ENCODE measurements at regions not wholly inside any gene's neighbourhood (a gene's known extent, or its start where the extent isn't known, plus 50 kb on each side); places are given as distances from the start of the nearest gene placed in this dataset.

GRCh38 chrX:33416273-33416805 lies 205.0 kb upstream of the DMD start:
- H3K27me3 ChIP-seq, result no peaks in the 10 kb centered on the region
- TF ChIP-seq CTCF (IDR thresholded peaks at IDR 0.05) (no peak), POLR2A (IDR thresholded peaks at IDR 0.05) (no peak)
- H3K27ac ChIP-seq, result no peak overlapping the region
- DNase-seq (no peak), ATAC-seq (no peak)
- H3K4me1 ChIP-seq, result no peaks in the 10 kb centered on the region
- 17% methylated on average over 3 of the region's 3 CpGs for WGBS (ENCODE audit: insufficient coverage, low coverage, low lambda C conversion rate, missing lambda C conversion rate)
- H3K36me3 ChIP-seq, result no peaks in the 10 kb centered on the region
- H3K9me3 ChIP-seq, result no peaks in the 10 kb centered on the region
- intact Hi-C loops (cut with DNase I), result no loop called here
- H3K4me3 ChIP-seq, result no peak overlapping the region

- Histone ChIP-seq H3K4me1 (no peaks in the 10 kb centered on the region), H3K27ac (no peak overlapping the region)
Observed at GRCh38 chrX:33415459-33415858, 204.1 kb upstream of the DMD start.

DNA sequence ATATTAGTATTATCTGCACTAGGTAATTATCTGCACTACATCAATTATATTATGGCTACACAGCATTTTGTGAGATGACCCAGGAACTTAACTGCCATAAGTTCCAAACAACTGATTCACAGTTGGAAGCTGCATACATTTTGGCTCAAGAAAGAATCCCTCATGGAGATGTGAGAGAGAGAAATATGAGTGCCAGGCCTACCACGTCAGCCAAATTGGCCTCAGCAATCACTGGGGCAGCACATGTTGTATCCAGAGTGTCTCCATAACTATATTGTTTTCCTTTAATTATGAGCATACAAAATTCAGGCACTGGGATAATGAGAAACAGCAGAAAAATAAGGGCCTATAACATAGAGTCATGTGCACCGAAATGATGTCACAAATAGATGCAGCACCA lies 174.2 kb upstream of the DMD start:
- ATAC-seq (no peak), DNase-seq (no peak)
- WGBS (ENCODE audit: insufficient coverage, low coverage, low lambda C conversion rate, missing lambda C conversion rate), result 48% methylated on average over 2 of the region's 2 CpGs
- Histone ChIP-seq H3K27ac (no peak overlapping the region), H3K36me3 (no peaks in the 10 kb centered on the region), H3K27me3 (no peaks in the 10 kb centered on the region), H3K4me3 (no peak overlapping the region), H3K4me1 (no peaks in the 10 kb centered on the region), H3K9me3 (no peaks in the 10 kb centered on the region)
- TF ChIP-seq POLR2A (IDR thresholded peaks at IDR 0.05), result no peak
- no peak for TF ChIP-seq CTCF (IDR thresholded peaks at IDR 0.05)
- intact Hi-C loops (cut with DNase I), result no loop called here

More at GRCh38 chrX:33415459-33415858, 204.1 kb upstream of the DMD start:
- ATAC-seq (no peak), DNase-seq (no peak)
- intact Hi-C loops (cut with DNase I), result no loop called here
- 42% methylated on average over 5 of the region's 6 CpGs for WGBS (ENCODE audit: insufficient coverage, low coverage, low lambda C conversion rate, missing lambda C conversion rate)
- Histone ChIP-seq H3K4me3 (no peak overlapping the region), H3K36me3 (no peaks in the 10 kb centered on the region), H3K9me3 (no peaks in the 10 kb centered on the region), H3K27me3 (no peaks in the 10 kb centered on the region)
- no peak for TF ChIP-seq CTCF (IDR thresholded peaks at IDR 0.05)

- ATAC-seq (no peak), DNase-seq (no peak)
- H3K9me3 ChIP-seq, result no peaks in the 10 kb centered on the region
- TF ChIP-seq POLR2A (IDR thresholded peaks at IDR 0.05) (no peak), CTCF (IDR thresholded peaks at IDR 0.05) (no peak)
- no peaks in the 10 kb centered on the region for H3K4me1 ChIP-seq
- H3K36me3 ChIP-seq, result no peaks in the 10 kb centered on the region
- H3K27me3 ChIP-seq, result no peaks in the 10 kb centered on the region
- H3K4me3 ChIP-seq, result no peak overlapping the region
- intact Hi-C loops (cut with DNase I), result no loop called here
- no peak overlapping the region for H3K27ac ChIP-seq
- WGBS (ENCODE audit: insufficient coverage, low coverage, low lambda C conversion rate, missing lambda C conversion rate), result 43% methylated on average over 4 of the region's 4 CpGs
Observed at GRCh38 chrX:33379839-33380238, 168.5 kb upstream of the DMD start.

DNA sequence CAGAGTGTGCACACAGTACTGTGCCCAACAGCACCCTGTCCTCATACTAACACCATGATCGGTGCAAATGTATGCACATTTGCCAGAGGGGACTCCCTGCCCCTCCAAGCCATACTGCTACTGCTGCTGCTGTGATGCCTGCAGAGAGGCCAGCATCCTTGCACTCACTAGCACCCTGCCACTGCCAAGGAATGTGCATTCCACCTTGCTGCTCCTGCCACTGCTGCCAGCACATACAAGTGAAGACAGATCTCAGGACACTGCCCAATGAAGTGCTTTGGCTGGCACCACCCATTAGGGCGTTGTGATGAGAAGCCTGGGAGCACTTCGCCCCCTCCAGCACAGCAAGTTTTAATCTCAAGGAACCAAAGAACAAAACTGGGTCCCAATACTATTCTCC lies 146.3 kb upstream of the DMD start:
- ATAC-seq (no peak), DNase-seq (no peak)
- H3K4me1 ChIP-seq, result no peaks in the 10 kb centered on the region
- intact Hi-C loops (cut with DNase I), result no loop called here
- no peaks in the 10 kb centered on the region for H3K9me3 ChIP-seq
- H3K27ac ChIP-seq, result no peak overlapping the region
- peaks cover 0 to 8% of the 10 kb centered on the region in 2 donors for H3K27me3 ChIP-seq
- WGBS (ENCODE audit: insufficient coverage, low coverage, low lambda C conversion rate, missing lambda C conversion rate), result 37% methylated on average over 2 of the region's 3 CpGs
- no peak overlapping the region for H3K4me3 ChIP-seq
- H3K36me3 ChIP-seq, result no peaks in the 10 kb centered on the region
- TF ChIP-seq POLR2A (IDR thresholded peaks at IDR 0.05), result no peak
- TF ChIP-seq CTCF (IDR thresholded peaks at IDR 0.05), result no peak

Measured in right lobe of liver (tissue), 6 donors.